ENCODE measurements at regions not wholly inside any gene's neighbourhood (a gene's known extent, or its start where the extent isn't known, plus 50 kb on each side); places are given as distances from the start of the nearest gene placed in this dataset.

DNA sequence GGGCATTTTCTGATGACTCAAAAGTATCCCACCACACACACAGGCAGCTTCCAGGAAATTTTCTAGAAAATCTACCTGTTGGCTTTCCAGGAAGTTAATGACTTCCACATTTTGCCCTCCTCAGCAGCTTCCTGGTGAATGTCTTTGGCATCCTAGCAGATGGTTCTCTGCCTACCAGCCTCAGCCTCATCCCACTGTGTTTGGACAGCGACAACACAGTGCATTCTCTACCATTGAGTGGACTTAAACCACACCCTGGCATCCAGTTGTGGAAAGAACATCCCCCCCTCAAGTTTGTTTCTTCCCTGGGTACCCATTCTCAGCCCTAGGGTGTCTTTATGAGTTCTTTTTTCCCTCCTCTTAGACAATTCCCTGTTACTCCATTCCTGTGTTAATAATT lies 50.8 kb upstream of the GADL1 start:
- no peak for DNase-seq

DNA sequence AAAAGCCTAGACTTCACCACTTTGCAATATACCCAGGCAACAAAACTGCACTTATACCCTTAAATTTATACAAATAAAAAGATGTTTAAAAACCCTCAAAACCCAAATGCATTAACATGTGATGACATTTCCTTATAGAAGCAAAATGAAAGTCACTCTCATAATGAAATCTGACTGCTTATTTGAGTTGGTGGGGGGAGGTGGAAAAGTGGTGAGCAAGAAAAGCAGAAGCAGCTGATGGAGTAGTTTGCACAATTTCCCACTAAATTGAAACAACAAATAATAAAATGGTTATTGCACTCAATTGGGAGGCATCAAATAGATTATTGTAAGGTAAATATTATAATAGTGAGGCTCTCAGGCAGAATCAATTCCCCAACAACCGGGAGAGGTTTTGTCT lies 54.0 kb upstream of the GADL1 start:
- no peak for DNase-seq

DNA sequence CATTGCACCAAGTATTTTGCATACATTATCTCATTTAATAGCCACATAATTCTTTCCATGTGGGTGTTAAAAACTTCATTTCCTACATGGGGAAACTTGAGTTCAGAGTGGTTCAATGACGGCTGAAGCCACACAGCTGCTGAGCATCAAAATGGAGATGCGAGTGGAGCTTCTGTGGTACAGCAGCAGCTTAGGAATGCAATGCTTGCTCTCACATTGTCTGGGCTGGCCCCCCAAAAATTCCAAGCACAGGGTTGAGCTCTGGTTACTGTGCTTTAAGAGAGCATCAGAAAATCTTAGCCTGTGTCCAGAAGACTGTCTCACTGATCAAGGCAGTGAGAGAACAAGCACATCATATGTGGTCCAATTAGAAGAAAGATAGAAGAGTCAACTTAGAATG lies 57.4 kb upstream of the GADL1 start:
- DNase-seq = no peak

DNA sequence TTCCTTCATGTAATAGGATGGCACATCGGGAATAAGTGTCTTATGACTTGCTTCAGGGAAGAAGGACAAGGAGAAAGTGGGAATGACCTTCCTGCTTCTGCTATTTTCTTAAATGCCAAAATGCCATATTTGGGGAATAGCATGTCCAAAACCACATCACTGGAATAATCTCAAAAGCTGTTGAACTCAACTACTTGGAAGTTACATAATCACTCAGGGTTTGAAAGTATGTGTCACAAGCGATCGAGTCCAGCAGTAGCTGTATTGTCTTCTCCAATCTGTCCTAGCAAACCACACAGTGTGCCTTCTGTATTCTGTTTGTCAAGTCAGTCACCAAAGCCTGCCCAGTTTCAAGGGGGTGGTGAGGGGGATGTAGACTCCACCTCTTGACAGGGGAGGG lies 58.3 kb upstream of the GADL1 start:
- no peak for DNase-seq

DNA sequence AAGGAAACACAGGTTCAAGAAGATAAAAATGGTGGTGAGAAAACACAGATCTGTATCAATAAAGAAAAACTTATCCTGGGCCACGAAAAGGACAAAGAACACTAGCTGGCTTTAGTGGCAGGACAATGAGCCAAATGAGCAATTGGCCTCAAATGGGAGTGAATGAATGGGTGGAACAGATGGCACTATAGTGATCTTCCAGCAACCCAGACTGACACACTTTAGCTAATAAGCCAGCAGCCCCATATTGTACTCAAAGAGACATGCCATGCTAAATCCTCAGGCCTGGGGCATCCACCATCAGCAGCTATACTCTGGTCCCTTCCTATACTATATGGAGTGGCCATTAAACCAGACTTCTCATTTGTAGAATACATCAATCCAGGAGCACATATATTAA lies 60.0 kb upstream of the GADL1 start:
- no peak for DNase-seq

- no peak for DNase-seq
These were observed 67.6 kb upstream of the GADL1 start for GRCh38 chr3:30962084-30962483.

DNA sequence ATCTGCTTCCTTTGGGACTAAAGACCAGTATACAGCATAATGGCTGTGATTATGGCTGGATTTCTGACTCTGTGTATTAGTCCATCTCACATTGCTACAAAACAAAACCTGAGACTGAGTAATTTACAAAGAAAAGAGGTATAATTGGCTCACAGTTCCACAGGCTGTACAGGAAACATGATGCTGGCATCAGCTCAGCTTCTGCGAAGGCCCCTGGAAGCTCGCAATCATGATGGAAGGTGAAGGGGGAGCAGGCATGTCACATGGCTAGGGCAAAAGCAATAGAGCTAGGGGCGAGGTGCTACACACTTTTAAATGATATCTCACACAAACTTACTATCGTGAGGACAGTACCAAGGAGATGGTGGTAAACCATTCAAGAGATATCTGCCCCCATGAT lies 68.0 kb upstream of the GADL1 start:
- no peak for DNase-seq

GRCh38 chr3:30963223-30963722 lies 68.8 kb upstream of the GADL1 start:
- DNase-seq = no peak

DNA sequence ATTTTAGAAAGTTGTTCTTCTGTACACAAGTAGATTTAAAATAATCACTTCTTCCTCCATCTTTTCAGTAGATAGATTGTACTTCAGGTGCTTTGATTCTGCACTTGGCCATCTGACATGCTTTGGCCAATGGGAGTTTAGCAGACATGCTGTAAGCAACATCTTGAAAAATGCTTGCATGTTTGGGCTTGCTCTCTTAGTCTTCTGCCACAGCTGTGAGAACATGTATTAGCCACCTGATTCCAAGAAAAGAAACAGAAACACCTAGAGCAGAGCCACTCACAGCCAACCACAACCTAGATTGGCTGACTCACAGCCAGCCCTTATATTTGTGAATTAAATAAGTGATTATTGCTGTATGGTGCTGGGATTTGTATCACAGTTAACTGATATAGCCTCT lies 70.2 kb upstream of the GADL1 start:
- no peak for DNase-seq

GRCh38 chr3:30966896-30967295 lies 72.4 kb upstream of the GADL1 start:
- DNase-seq = no peak

DNA sequence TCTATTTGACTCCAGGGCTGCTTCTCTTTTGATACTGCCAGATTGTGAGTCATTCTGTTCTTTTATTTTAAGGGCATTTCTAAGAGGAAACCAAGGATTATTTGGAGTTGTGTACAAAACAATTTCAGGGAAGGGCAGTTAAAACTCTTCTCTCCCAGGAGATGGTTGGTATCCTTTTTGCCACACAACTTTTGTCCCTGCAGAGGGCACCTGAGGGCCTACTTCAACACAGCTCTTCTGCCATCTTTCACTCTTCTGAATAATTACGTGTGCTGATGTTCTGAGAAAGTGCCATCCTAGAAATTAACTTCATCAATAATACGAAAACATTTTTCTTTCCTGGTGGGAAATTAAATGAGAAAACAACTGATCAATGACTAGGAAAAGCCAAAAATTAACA lies 75.7 kb upstream of the GADL1 start:
- no peak for DNase-seq

- no peak for DNase-seq
These were observed 78.0 kb upstream of the GADL1 start for GRCh38 chr3:30972449-30972848.

DNA sequence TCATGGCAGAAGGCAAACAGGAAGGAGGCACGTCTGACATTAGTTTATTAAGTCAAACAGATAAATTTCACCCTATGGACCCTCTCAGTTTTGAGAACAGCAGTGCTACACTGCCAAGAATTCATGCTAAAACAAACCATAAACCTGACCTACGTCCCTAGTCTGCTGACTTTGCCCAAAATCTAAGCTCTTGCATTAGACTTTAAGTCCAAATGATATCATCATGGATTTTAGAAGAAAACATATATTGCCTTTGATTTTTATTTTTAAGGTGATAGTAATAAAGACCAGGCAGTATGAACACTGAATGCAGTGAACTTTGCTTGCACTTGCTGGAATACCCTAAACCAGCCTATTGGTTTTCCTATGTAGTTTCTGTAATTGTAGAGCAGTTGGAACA lies 79.6 kb upstream of the GADL1 start:
- no peak for DNase-seq

DNA sequence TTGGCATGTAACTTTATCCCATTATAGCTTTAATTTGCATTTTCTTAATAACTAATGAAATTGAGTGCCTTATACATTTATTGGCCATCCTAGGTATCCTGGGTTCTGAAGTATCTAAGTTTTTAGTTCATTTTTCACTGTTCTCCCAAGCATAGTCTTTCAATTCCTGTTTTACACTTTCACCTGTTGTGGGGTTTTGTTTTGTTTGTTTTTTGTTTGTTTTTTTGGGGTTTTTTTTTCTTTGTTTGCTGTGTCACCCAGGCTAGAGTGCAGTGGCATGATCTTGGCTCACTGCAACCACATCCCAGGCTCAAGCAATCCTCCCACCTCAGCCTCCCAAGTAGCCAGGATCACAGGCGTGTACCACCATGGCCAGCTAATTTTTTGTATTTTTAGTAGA lies 83.1 kb upstream of the GADL1 start:
- no peak for DNase-seq

- DNase-seq = no peak
These were observed 86.5 kb upstream of the GADL1 start for GRCh38 chr3:30980993-30981392.

DNA sequence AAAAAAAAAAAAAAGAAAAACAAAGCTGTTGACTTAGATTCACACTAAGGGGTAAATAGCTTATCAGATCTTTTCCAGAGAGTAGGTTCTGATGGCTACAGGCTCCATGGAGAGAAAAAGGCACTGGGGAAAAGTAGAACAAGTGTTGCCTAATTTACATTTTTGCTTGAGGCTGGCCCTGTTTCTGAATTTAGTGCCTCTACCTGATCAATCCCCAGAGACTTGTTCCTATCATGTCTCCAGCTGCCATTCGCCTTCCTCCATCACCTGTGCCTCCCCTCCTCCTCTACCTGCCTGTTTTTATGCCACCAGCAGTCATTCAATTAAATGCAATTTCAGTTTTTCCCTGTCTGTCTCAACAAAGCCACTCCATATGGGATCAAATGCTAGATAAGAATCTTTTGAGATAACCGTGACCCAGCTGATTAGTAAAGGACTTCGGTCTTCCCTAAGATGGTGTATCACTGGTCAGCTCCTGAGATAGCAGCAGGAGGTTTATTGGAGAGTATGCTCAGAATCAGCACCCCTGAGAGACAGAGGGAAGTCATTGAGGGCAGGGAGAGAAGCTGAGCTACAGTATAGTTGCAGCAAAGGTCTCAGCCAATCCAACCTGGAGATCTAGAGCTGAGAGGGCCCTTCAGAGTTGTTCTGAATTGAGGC lies 88.1 kb upstream of the GADL1 start:
- no peak for DNase-seq

- no peak for DNase-seq
These were observed 90.6 kb upstream of the GADL1 start for GRCh38 chr3:30984855-30985749.

DNA sequence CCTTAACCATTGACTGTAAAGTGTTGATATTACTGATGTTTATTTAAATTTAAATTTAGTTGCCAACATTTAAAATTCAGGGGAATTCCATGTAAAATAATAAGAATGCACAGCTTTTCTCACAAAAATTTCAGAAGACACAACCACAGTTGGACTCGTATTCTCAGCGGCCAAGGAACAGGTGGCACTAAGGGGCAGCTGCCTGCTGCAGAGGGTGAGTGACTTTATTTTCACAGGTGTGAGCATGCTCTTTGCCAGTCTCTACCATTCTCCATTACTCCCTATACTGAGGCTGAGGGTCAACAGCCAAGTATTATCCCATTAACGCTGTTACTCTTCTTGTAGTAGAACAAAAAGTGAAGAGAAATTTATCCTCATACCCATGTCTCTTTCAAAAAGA lies 92.1 kb upstream of the GADL1 start:
- no peak for DNase-seq

GRCh38 chr3:30988769-30989168 lies 94.3 kb upstream of the GADL1 start:
- DNase-seq = no peak

DNA sequence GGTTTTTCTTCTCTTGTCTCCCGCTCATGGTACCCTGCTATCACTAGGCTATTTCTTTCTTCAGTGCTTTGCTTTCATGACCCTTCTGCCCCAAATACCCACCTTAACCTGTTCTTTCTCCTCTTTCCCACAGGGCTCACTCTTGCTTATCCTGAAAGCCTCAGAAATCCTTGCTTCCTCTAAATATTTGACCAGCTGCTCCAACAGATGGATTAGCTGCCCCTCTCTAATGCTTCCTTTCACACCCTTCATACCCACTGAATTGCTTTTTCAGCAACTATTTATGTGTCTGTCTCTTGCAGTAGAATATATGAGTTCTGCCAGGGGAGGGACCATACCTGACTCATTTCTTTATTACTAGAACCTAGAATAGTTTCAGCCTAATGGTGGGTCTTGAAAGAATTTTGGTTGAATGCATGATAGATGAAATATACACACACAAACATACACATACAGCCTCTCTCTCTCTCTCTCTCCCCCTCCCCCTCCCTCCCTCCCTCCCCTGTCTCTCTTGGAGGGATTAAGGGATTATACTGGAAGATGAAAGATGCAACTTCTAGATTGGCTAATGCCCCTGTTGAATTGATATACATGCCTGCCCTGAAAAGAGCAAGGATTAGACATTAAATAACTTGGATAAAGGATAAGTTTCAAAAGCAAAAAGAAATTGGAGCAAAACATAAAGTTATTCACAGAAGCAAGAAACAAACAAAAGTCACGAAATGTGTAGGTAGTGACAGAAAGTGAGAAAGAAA lies 95.0 kb upstream of the GADL1 start:
- DNase-seq = no peak

GRCh38 chr3:30996467-30996866 lies 102.0 kb upstream of the GADL1 start:
- DNase-seq = no peak

DNA sequence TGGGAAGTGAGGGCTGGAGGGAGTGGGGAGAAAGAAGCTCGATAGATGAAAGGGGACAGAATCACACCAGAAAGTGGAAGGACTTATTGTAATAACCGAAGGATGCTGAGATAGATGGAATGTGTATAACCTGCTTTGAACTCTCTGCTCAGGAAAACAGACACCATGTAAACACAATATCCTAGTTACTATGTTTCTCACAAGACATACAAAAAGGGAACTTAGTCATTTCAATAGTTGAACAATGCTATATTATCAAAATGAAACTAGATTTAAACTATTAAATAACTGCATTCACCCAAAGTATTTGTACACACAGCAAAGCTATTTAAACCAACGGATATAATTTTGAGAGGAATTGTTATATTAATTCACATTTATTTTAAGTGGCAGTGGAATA lies 108.3 kb upstream of the GADL1 start:
- DNase-seq = no peak

DNA sequence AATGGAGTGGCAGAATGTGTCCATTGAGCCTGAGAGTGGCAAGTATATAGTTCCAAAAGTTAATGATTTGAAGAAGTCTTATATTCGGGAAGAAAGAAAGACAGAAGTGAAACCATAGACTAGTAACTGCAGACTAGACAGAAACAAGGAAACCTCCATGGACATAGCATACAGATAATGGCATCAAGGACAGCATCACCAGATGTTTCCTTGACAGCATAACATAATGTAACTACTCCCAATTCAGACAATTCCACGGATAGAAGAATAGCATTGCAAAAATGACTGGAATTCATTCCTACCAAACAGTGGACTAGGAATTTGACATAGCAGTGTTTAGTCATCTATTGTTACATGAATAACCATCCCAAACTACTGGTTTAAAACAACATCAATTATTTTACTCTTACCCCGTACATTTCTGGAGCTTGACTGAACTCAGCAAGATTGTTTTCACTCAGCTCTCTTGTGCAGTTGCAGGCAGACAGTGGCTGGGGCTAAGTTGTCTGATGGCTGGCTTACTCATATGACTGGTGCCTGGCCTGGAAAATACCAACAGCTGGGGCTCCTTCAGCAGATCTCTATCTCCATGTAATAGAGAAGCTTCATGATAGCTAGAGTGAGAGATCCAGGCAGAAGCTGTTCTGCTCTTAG lies 109.7 kb upstream of the GADL1 start:
- DNase-seq = no peak

All from NCI-H510A (cell line).